HG02759 (cell line): ENCODE measurements at regions not wholly inside any gene's neighbourhood (a gene's known extent, or its start where the extent isn't known, plus 50 kb on each side); places are given as distances from the start of the nearest gene placed in this dataset.

Source experiments
- ATAC-seq: cut with Tn5 transposase; IDR thresholded peaks from one replicate; pipeline ENCODE4 v1.9.1; 2021; ENCODE audit warnings: mild to moderate bottlenecking, moderate library complexity; ENCODE audit not compliant: unreplicated experiment

DNA sequence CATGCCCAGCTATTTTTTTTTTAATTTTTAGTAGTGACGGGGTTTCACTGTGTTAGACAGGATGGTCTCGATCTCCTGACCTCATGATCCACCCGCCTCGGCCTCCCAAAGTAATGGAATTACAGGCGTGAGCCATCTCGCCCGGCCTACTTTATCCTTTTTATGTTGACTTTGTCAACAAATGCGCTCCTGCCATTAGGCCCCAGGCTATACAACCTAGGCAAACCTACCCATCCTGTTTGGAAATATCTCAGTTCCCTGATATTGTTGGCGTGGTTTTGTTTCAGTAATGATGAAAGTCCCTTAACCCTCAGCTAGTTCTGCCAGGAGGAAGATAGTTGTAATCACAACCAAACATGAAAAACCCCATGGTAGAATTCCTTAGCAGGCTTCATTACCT is 249.4 kb upstream of the SOX11 start:
- no peak for ATAC-seq

DNA sequence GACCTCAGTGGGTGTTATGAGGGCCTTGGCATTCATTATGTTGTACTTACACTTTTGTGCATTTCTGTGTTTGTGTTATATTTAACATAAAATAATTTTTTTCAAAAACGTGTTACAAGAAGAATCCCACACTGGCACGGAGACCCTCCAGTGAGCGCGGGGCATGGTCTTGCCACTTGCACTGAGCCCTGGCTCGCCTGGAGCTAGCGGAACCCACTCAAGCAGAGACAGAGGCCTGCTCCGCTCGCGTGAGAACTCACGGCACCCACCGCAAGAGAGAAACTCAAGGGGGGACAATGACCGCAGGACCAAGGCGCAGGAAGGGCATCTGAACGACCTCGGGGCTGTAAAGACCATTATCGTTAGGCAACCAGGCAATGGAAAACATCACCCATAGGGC is 248.0 kb upstream of the SOX11 start:
- no peak for ATAC-seq

DNA sequence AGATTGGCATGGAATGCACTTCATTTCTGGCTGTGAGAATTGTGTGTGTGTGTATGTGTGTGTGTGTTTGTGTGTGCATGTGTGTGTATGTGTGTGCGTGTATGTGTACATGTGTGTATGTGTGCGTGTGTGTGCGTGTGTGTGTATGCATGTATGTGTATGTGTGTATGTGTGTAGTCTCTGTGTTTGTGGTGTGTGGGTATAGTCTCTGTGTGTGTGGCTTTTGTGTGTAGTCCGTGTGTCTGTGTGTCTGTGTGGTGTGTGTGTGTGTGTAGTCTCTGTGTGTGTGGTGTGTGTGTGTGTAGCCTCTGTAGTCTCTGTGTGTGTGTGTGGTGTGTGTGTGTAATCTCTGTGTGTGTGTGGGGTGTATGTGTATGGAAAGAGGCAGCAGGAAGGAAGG is 247.3 kb upstream of the SOX11 start:
- ATAC-seq = no peak

DNA sequence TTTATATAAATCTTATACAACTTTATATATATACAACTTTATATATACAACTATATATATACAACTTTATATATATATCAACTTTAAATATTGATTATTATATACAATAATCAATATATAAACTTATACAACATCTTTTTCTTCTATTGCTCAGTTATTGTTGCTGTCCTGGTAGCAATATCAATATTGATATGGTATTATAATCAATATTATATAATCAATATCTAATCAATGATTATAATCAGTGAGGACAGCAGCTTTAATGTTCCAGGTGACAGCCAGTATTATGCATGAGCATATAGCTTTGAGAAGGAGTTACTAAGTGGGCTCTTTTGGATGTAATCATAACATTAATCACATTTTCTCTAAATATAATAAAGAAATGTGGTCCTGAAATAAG is 242.3 kb upstream of the SOX11 start:
- no peak for ATAC-seq

DNA sequence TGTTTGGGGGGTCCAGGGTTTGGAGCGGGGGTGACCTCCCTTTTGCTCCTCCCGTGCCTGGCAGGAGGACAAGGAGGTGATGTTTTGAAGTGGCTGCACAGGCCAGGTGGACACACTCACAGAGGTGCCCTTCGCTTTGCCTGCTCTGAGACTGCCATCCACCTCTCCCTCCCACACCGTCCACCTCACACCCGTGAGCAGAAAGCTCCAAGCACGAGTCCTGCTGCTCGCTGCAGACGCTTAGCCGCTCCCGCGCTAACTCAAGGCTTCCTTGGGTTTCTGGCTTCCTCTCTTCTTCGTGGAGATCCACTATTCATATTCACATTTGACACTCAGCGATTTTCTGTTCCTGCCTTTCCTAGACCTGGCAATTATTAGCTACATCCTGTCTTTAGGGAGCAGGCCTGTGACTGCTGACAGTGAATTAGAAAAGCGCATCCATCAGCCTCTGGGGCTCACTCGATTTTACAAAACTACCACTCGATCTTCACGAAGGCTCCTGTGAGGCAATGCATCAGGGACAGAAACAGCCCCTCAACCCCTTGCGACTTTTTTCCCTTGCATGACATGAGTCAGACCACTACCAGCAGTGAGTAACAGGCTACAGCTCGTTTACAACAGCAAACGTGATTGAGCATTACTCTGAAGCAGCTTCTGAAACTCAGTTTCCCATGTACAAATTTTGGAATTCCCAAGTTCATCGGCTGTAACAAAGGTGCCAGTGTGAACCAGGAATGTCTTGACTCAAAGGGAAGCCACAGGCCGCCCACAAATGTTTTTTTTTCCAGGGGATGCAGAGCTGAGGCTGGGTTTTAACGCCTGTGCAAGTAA is 238.7 kb upstream of the SOX11 start:
- ATAC-seq = no peak

DNA sequence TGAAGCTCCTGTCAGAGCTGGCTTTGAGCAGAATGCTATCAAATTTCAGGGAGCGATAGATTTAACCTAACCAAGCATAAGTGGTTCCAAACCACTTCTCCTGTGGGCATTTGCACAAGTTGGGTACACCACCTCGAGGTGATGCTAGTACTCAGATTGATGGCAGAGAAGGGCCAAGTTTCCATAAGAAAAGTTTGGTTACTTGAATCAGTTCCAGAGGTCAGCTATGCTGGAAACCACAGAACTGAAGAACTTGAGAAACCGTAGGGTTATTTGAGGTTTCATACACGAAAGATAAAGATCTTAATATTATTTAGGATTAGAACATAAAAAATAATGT is 238.2 kb upstream of the SOX11 start:
- no peak for ATAC-seq

DNA sequence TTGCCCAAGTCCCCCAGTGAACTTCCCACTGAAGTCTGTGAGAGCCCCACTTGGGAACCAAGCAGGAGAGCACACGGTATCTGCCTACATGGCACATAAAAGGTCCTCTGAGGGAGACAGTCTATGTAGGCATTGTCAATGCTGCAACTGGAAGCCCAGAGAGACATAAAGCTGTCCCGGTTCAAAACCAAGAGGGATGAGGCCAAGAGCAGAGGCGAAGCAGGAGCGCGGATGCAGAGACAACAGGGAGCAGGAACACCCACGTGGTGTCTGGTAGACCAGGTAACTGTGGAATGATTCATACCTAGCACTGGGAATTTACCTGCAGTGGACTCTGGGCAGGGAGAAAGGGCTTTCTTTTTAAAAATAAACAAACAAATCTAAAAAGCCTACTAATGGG is 233.1 kb upstream of the SOX11 start:
- ATAC-seq = no peak

DNA sequence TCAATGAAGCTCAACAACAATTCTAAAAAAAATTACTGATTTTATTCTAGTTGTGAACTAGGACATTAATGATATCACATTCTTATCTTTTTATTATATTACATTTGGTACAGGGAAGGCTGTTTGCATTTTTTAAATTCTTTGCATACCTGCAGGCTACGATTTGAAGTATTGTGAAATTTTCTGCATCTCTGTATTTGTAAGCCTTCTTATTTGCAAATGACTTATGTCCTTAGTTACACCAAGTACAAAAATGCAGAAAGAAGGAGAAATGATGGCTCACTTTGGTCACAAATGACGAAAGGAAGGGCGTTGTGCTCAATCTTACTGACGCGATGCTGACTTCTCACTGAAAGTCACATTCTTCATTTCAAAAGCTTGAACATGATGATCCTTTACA is 227.5 kb upstream of the SOX11 start:
- no peak for ATAC-seq

DNA sequence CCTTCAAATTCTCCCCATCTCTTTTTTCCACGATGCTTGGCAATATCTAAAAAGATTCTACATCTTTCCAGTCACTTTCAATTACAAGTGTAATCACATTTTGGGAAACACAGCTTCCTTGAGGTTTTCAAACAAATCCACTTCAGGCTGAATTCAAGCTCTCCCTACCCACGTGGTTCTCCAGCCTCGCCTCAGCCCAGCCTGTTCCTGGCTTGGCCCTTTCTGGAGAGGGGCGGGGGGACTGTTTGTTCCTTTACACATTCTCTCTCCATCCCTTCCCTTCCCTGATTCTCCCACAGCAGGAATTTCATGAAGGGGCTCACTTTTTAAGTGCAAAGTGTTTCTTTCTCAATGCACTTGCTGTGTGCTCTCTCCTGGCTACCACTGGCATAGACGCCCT is 226.3 kb upstream of the SOX11 start:
- ATAC-seq = no peak

DNA sequence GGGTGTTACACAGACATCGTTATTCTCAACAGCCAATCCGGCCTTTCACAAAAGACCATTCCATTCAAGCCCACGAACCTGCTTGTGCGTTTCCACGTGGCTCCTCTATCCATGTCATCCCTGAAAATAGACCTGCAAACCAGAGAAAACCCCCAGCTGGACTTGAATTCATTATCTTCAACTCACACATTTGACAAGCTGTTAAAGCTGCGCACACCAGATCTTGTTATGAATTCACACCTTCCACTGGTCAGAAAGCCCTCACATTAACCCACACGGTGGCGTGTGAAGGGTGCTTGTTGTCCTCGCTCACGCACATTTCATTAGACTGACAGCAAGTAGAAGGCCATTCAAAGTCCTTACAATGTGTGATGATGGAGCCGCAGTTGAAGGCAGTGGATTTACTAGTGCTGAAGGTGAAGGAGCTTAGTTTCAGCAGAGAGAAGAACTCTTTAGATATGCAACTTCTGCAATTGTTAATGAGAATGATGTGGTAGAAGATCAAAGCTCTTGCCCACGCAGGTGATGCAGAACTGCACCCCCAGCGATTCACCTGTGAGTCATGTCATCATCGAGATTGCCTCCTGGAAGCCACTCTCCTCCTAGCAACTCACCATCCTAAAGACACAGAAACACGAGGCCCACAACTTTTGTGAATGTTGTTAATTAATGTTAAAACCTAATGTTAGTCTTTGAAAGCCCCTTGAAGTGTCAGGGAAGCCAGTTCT is 224.8 kb upstream of the SOX11 start:
- no peak for ATAC-seq

DNA sequence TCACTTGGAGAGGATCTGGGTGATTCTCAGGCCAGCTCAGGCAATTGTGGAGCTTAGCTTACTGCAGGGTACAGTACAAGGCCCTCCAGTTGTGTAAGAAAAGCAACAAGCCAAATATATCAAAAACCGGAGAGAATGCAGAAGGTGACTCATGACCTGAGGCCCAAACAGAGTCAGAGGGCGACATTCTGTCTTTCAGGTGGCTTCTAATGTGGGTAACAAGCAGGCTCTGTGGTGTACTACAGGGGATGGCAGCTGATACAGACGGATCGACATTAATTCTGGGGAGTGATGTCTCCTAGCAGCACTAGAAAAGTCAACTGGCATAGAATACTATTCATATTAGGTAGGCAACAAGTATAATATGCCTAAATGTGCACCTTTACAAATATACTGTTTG is 219.5 kb upstream of the SOX11 start:
- ATAC-seq = no peak

DNA sequence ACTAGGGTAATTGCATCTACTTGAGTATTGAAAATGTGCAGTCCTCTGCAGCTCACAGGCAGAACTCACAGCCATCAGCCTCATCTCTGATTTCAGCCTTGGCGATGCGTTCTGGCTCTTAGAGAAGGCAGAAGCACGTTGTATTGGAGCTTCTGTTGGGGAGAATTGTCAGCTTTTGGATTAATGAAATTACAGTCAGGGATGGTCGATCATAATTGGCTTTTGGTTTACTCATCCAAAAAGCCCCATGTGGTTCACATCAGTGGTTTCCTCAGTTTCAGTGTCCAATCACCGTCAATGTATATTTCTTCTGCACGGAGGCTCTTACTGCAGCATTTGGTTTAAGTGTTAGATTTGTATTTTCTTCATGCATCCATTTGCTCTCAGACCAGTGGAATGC is 218.5 kb upstream of the SOX11 start:
- no peak for ATAC-seq

DNA sequence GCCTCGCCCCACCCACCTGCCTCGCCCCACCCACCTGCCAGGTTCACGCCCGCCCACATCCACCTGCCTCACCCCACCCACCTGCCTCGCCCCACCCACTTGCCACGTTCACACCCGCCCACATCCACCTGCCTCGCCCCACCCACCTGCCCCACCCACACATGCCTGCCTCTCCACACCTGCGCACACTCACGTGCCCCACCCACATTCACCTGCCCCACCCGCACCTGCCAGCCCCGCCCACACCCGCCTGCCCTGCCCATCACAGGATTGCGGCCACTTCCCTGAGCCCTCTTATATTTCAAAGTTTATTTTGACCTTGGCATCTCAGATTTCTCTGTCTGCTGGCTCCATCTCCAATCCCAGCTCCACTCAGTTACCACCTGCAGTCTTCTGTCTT is 217.5 kb upstream of the SOX11 start:
- no peak for ATAC-seq

DNA sequence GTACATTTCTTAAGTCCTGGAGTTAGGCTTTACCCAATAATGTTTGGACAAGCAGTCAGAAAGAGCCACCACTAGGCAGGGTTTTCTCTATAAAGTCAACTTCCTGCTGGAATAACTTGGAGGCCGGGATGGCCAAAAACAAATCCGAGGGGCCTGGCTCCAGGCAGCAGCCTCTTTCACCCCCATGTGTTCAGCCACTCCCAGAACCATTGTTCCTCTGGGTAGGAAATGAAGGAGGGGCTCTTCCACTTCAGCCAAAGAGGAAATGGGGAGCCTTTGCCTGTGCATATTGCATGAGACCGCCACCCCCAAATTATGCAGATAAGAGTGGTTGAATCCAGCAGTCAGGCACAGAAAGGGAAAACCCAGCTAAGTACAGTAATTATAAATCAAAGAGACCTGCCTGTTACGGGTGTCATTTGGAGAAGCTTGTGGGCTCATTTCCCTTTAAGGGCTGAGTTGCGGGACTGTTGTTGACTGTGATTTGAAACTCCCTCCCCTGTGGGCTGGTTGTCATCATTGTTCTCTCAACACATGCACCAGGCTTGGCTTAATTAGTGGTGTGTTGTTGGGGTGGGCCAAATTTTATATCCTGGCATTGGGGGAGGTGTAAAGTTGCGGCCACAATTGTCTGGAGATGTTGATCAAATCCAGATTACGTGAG is 212.8 kb upstream of the SOX11 start:
- no peak for ATAC-seq

DNA sequence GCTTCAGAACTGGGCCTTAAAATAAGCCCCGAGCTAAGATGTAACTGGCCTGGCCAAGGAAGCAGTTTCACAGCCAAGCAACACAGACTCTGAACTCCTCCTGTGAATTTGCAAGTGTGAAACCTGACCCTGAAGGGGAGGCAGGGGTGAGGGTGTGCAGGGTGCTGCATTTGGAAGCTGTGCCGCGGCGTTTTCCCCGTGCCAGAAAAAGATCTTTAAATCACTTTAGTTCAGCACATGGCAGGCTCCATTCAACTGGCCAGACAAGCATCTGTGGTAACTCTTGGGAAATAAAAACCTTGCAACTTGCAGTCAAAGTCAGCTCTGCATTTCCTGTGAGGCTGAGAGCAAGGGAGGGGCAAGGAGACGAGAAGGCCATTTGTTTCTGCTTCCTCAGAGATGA is 209.3 kb upstream of the SOX11 start:
- no peak for ATAC-seq

DNA sequence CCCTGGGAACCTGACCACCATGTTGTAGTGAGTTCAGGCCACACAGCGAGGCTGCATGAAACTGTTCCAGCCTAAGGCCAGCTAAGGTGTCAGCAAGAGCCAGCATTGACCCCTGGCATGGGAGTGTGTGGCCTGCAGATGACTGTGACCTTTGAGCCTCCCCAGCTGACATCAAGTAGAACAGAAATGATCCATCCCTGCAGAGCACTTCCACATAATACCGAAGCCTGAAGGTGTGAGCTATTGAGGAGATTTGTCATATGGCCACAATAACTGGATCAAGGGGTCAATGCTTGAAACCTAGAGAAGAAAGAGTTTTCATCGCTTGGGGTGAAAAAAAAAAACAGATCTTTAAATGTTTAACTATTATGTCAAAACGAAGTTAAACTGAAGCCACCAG is 207.3 kb upstream of the SOX11 start:
- no peak for ATAC-seq

DNA sequence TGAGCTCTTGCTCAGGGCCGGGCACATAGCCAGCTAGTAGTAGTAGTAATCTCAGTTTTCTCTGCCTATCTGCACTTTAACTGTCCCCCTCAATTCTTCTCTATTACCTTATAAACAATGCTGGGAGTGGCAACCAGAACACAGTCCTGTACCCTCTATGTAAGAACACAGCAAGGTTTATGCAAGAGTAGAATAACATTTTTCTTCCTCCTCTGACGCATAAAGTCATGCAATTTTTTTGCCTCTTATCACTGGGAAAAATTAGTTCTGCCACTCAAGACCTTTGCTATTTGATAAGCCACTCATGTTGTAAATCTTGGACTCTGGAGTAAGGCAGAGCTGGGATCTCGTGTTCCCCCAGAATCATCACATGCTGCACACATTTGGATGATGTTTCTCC is 200.7 kb upstream of the SOX11 start:
- ATAC-seq = no peak

DNA sequence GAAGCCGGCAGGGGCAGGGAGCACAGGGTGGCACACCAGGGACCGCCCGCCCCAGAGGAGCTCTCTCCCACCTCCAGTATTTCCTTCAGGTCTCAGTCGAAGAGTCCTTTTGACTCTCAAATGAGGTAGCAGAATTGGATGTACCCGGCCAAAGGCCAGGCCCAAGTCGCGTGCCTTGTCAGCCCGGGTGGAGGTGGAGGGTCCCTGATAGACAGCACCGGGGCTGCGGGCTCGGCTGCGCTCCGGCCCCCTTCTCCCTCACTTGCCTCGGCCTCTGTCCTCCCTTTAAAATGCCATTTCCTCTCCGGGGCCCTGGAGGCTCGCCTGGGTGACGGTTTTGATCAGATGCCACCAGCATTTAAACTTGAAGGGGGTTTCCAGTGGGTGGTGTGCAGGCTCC is 198.9 kb upstream of the SOX11 start:
- no peak for ATAC-seq

DNA sequence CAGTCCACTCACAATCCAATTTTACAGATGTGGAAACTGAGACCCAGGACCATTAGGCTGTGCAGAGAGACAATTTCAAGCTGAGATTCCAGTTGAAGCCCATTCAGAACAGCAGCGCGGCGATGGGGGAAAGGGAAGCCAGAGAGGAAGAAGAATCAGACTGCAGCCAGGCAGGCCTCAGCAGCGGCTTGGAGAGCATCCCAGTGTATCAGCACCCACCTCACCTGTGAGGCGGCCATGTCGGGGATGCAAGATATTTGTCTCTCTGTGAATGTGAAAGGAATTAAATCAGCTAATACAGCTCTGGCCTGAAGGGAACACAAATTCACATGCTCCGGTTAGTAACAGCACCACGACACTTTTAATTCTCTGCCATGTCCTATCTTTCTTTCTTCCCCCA is 198.0 kb upstream of the SOX11 start:
- ATAC-seq = no peak

DNA sequence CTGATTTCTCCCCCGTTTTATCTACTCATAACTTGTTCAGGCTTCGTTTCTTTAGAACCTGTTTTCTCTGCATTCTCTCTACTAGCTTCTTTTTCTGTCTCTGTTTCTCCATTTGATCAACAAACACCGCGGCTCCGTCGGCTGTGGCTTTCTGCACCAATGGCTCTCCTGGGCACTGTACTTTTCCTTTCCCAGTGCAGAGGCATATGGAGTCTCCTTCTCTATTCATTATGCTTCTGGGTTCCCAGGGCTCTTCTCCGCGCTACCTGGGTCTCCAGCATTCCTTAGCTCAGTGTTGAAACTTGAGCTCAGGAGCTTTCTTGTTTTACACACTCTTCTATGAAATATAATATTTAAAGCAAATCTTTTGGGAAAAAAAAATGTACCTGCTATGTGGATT is 196.6 kb upstream of the SOX11 start:
- ATAC-seq = no peak

DNA sequence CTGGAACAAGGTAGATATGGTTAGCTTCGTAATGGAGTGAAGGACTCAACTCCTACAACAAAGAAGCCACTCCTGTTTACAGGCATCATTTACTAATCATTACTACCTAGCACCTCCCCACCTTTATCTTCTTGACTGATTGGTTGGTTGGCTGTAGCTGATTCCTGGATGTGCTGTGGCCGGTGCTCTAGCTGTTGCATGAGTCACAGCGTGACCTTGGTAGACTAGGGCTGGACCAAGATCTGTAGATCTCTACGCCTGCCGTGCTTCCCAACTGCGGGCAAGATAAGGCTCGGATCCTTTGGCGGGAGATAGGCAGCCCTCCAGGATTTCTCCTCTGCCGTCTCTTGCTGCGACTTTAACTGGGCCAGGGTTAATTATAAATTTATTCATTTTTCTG is 194.3 kb upstream of the SOX11 start:
- ATAC-seq = no peak

DNA sequence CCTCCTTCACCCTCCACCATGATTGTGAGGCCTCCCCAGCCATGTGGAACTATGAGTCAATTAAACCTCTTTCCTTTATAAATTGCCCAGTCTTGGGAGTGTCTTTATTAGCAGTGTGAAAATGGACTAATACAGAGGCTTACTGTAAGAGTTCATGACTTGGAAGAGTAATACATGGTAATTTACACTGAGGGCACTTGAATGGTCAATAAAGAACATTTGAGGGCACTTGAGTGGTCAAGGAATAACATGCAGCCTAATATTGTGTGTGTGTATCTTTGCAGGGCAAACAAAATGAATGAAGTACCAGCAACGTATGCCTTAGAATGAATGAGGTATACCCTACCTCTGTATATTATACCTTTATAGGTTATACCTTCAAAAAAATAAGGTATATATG is 190.4 kb upstream of the SOX11 start:
- ATAC-seq = no peak
